Heart right ventricle (tissue), 16 donors: ENCODE measurements at regions not wholly inside any gene's neighbourhood (a gene's known extent, or its start where the extent isn't known, plus 50 kb on each side); places are given as distances from the start of the nearest gene placed in this dataset.

Experiments used
- ATAC-seq, 8 donors: fragments of 200-7000 bp; cut with Tn5 transposase; one replicate each; pipeline ENCODE4 v1.9.1; 2020; ENCODE audit warnings: mild to moderate bottlenecking in 8 of 8, moderate library complexity in 8 of 8, moderate number of reproducible peaks in 1 of 8
- DNase-seq, 2 donors: peaks; one replicate each; pipeline ENCODE4 v3.0.0-alpha.2; 2020
- H3K27ac ChIP-seq, 10 donors: fragments of 200-600 bp; sonication (generic) in 2 of 10; one replicate each; pipeline versions ENCODE4 v1.5.0 to v1.8.0; 2020 to 2022; ENCODE audit warnings: mild to moderate bottlenecking in 3 of 10
- H3K27me3 ChIP-seq, 7 donors: fragments of 200-600 bp; one replicate each; pipeline ENCODE4 v1.8.0; 2021 to 2022; ENCODE audit warnings: mild to moderate bottlenecking in 2 of 7
- H3K36me3 ChIP-seq, 9 donors: fragments of 200-600 bp; sonication (generic) in 1 of 9; one replicate each; pipeline versions ENCODE4 v1.5.0 to v1.8.0; 2020 to 2022; ENCODE audit warnings: mild to moderate bottlenecking in 2 of 9
- H3K4me1 ChIP-seq, 9 donors: fragments of 200-600 bp; sonication (generic) in 1 of 9; one replicate each; pipeline versions ENCODE4 v1.5.0 to v1.8.0; 2020 to 2022; ENCODE audit warnings: mild to moderate bottlenecking in 4 of 9
- H3K4me3 ChIP-seq, 10 donors: fragments of 200-600 bp; sonication (generic) in 2 of 10; one replicate each; pipeline versions ENCODE4 v1.5.0 to v1.8.0; 2020 to 2022; ENCODE audit warnings: mild to moderate bottlenecking in 7 of 10, moderate library complexity in 2 of 10
- H3K9me3 ChIP-seq, 11 donors: fragments of 200-600 bp in 10 of 11; sonication (generic) in 2 of 11; one replicate each; pipeline versions ENCODE4 v1.5.0 to v1.8.0; 2013 to 2022; ENCODE audit warnings: mild to moderate bottlenecking in 2 of 11, control low read depth in 1 of 11, moderate library complexity in 1 of 11
- CTCF ChIP-seq, 9 donors: fragments of 200-600 bp; sonication (generic) in 2 of 9; IDR thresholded peaks; one replicate each; pipeline versions ENCODE4 v1.5.0 to v1.8.0; 2021 to 2022; ENCODE audit warnings: antibody characterized with exemption in 9 of 9, mild to moderate bottlenecking in 5 of 9, moderate library complexity in 1 of 9
- WGBS, 2 donors: extraction: QIAGEN DNeasy Blood & Tissue Kit; methylation state at CpG; one replicate each; pipeline ENCODE4 v1.1.7; 2013; ENCODE audit warnings: inconsistent platforms in 1 of 2; 5-methylcytosine and 5-hydroxymethylcytosine counted together
- intact Hi-C, 10 donors: fragments of 100-400 bp; cut with DNase I; formaldehyde crosslinking; loops; one replicate each; pipeline versions ENCODE4 v1.11.1 to v1.14.2; 2022
- donor health status: Arrhythmogenic right ventricular cardiomyopathy.
- donor health status: ischemic (EF 13 %, LVEDD 7.1; RV severe dilation, severe dysfunction).
- donor health status: healthy with polysubstance abuse.
- donor health status: DM: no; HTN: yes; CAD: no.
- donor health status: DM: no; HTN: no; CAD: no.
- donor health status: ischemic (EF 25% LVEDD 6.9; RV normal size, moderate dysfunction).
- donor health status: ischemic (EF 25% LVEDD 5.7; RV mildly dilated, moderate dysfunction).
- donor health status: healthy.
- donor health status: DM: yes; HTN: yes; CAD: no.
- donor health status: Ischemic cardiomyopathy.
- donor health status: ischemic (EF 35%, LVEDD 5.7; RV mildly dilated, moderate dysfunction).
- donor health status: nonischemic (EF 11% LVEDD 7.7; RV severe dilation, severe dysfunction).
- donor health status: DM: yes; HTN: yes; CAD: no.
- donor health status: PGD.
- donor health status: ischemic (EF 29% LVEDD 5.4; RV normal size, mild dysfunction).
- donor health status: nonischemic (EF 23%, LVEDD 6.1; RV moderate dilation, normal function).

- no peaks in the 10 kb centered on the region for H3K27me3 ChIP-seq
- TF ChIP-seq CTCF (IDR thresholded peaks at IDR 0.05) = no peak
- DNase-seq (no peak), ATAC-seq (peak in 4 of 8 donors; percentile 53 to 87 (median 60))
- H3K9me3 ChIP-seq = peaks cover 0 to 37% (median 10%) of the 10 kb centered on the region in 11 donors
- intact Hi-C loops = no loop called here
- no peak overlapping the region for H3K27ac ChIP-seq
- H3K4me3 ChIP-seq = no peak overlapping the region
- H3K36me3 ChIP-seq = no peaks in the 10 kb centered on the region
- H3K4me1 ChIP-seq = peaks cover 0 to 4% (median 0%) of the 10 kb centered on the region in 9 donors
Measured at GRCh38 chr1:163777205-163777604, 455.5 kb downstream of the NUF2 start.

- intact Hi-C loops = no loop called here
- no peak for ATAC-seq
- H3K27me3 ChIP-seq = no peaks in the 10 kb centered on the region
- H3K4me1 ChIP-seq = peaks cover 0 to 4% (median 0%) of the 10 kb centered on the region in 9 donors
- H3K36me3 ChIP-seq = no peaks in the 10 kb centered on the region
- H3K27ac ChIP-seq = no peak overlapping the region
- DNase-seq = no peak
- H3K4me3 ChIP-seq = no peak overlapping the region
- H3K9me3 ChIP-seq = peaks cover 0 to 40% (median 10%) of the 10 kb centered on the region in 11 donors
- TF ChIP-seq CTCF (IDR thresholded peaks at IDR 0.05) = no peak
Measured at GRCh38 chr1:163781146-163781545, 459.4 kb downstream of the NUF2 start.

GRCh38 chr1:163785868-163786405 is 464.2 kb downstream of the NUF2 start:
- ATAC-seq (no peak), DNase-seq (no peak)
- 88 to 95% methylated on average over 2 of the region's 2 CpGs for WGBS, 2 donors
- H3K4me3 ChIP-seq = no peak overlapping the region
- H3K4me1 ChIP-seq = no peaks in the 10 kb centered on the region
- intact Hi-C loops = no loop called here
- H3K27me3 ChIP-seq = no peaks in the 10 kb centered on the region
- H3K27ac ChIP-seq = no peak overlapping the region
- peaks cover 0 to 17% (median 6%) of the 10 kb centered on the region in 11 donors for H3K9me3 ChIP-seq
- TF ChIP-seq CTCF (IDR thresholded peaks at IDR 0.05) = no peak
- H3K36me3 ChIP-seq = no peaks in the 10 kb centered on the region

GRCh38 chr1:163789911-163790310 is 468.2 kb downstream of the NUF2 start:
- no peak for TF ChIP-seq CTCF (IDR thresholded peaks at IDR 0.05)
- H3K4me1 ChIP-seq = no peaks in the 10 kb centered on the region
- intact Hi-C loops = no loop called here
- no peak for DNase-seq
- 74 to 80% methylated on average over 4 of the region's 4 CpGs for WGBS, 2 donors
- no peak for ATAC-seq
- no peaks in the 10 kb centered on the region for H3K36me3 ChIP-seq
- no peak overlapping the region for H3K27ac ChIP-seq
- no peak overlapping the region for H3K4me3 ChIP-seq
- H3K9me3 ChIP-seq = peaks cover 0 to 18% (median 0%) of the 10 kb centered on the region in 11 donors
- H3K27me3 ChIP-seq = no peaks in the 10 kb centered on the region
